HepG2 (cell line): ENCODE measurements at regions not wholly inside any gene's neighbourhood (a gene's known extent, or its start where the extent isn't known, plus 50 kb on each side); places are given as distances from the start of the nearest gene placed in this dataset.

ENCODE experiments used
- ATF5 ChIP-seq: sonication (generic); formaldehyde crosslinking; IDR thresholded peaks from 2 replicates; pipeline ENCODE4 v1.4.0; 2020; ENCODE audit warnings: mild to moderate bottlenecking, low read depth, missing genetic modification reagents
- FOXA3 ChIP-seq: IDR thresholded peaks from 2 replicates; pipeline ENCODE4 v1.6.1; 2016; ENCODE audit warnings: missing genetic modification reagents, missing compliant biosample characterization
- HMG20A ChIP-seq: IDR thresholded peaks from 2 replicates; pipeline ENCODE4 v1.6.1; 2016; ENCODE audit warnings: borderline replicate concordance
- HOXD1 ChIP-seq: sonication (generic); formaldehyde crosslinking; IDR thresholded peaks from 2 replicates; pipeline ENCODE4 v1.5.0; 2020; ENCODE audit warnings: missing genetic modification reagents
- JUND ChIP-seq: sonication (generic); formaldehyde crosslinking; IDR thresholded peaks from 2 replicates; pipeline ENCODE4 v1.8.0; 2022; ENCODE audit warnings: mild to moderate bottlenecking, missing genetic modification reagents
- KDM2A ChIP-seq: sonication (generic); formaldehyde crosslinking; IDR thresholded peaks from 2 replicates; pipeline ENCODE4 v1.4.0; 2020; ENCODE audit warnings: low read depth, missing genetic modification reagents, borderline replicate concordance
- MIER2 ChIP-seq: IDR thresholded peaks from 2 replicates; pipeline ENCODE4 v1.6.1; 2016; ENCODE audit warnings: missing biosample characterization, missing genetic modification reagents
- RFX1 ChIP-seq: fragments of 450-650 bp; IDR thresholded peaks from 2 replicates; pipeline ENCODE4 v1.6.1; 2017
- SMC3 ChIP-seq: IDR thresholded peaks from 2 replicates; pipeline ENCODE4 v1.6.1; 2011; ENCODE audit warnings: low read length, improper control_type of control experiment
- TBX2 ChIP-seq: sonication (generic); formaldehyde crosslinking; IDR thresholded peaks from 2 replicates; pipeline ENCODE4 v1.5.0; 2020; ENCODE audit warnings: missing genetic modification reagents, mild to moderate bottlenecking, borderline replicate concordance
- THAP9 ChIP-seq: sonication (generic); formaldehyde crosslinking; IDR thresholded peaks from 2 replicates; pipeline ENCODE4; 2020; ENCODE audit warnings: missing genetic modification reagents, mild to moderate bottlenecking, borderline replicate concordance
- ZBTB7B ChIP-seq: sonication (generic); formaldehyde crosslinking; IDR thresholded peaks from 2 replicates; pipeline ENCODE4 v1.4.0; 2020; ENCODE audit warnings: missing genetic modification reagents
- TF ChIP-seq, protein P1 (sequence below), 2 experiments: IDR thresholded peaks; 2 replicates each; pipeline ENCODE4 v1.6.1; 2011 to 2012; ENCODE audit warnings: low read length in 2 of 2, borderline replicate concordance in 1 of 2, low read depth in 1 of 2, mild to moderate bottlenecking in 1 of 2, moderate library complexity in 1 of 2
- TF ChIP-seq, protein P2 (sequence below): sonication (generic); formaldehyde crosslinking; IDR thresholded peaks from 2 replicates; pipeline ENCODE4 v1.4.0; 2020; ENCODE audit warnings: missing genetic modification reagents
- TF ChIP-seq, protein P3 (sequence below): sonication (generic); formaldehyde crosslinking; IDR thresholded peaks from 2 replicates; pipeline ENCODE4 v1.5.0; 2020; ENCODE audit warnings: mild to moderate bottlenecking, missing genetic modification reagents

DNA sequence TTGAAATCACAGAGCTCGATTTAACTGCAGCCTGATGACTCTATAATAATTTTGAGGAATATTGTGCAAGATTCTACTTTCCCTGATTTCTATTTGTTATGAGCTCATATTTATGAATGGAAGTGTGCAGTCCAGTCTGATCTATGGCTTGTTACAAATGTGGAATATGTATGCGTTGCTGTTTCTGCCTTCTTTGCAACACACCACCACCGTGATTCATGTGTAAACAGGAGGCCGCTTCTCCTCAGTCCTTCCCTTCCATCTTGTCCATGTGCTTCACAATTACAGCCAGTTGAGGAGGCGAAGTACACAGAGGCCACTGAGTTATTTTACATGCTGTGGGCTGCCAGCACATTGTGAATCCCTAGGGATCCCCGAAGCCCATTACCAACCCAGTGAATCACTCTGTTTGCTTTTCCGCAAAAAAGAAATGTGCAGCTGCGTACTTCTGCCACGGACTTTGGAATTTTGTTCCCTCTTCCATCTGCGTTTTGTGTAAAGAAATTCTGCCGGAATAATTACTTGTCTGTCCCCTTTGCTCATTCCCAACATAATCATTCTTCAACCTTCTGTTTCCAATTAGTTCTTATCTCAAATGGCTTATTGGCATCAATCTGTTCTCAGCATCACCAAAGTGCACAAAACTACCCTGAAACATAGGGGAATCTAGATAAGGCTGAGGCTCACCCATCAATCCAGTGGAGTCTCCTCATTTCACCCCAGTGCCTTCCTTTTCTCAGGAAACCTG lies 551.6 kb upstream of the CITED2 start (continued):
- TF ChIP-seq KDM2A (CRISPR knock-in tag), result 0 out of 2 replicates have a peak, but pooled peaks have one; percentile 44
- TF ChIP-seq JUND (CRISPR knock-in tag), result peak; percentile 69; the same call in 1 of the 2 replicates
- TF ChIP-seq MIER2 (CRISPR knock-in tag), result 0 out of 2 replicates have a peak, but pooled peaks have one; percentile 29
- TF ChIP-seq RFX1, result no peak
- TF ChIP-seq, protein P1, sequence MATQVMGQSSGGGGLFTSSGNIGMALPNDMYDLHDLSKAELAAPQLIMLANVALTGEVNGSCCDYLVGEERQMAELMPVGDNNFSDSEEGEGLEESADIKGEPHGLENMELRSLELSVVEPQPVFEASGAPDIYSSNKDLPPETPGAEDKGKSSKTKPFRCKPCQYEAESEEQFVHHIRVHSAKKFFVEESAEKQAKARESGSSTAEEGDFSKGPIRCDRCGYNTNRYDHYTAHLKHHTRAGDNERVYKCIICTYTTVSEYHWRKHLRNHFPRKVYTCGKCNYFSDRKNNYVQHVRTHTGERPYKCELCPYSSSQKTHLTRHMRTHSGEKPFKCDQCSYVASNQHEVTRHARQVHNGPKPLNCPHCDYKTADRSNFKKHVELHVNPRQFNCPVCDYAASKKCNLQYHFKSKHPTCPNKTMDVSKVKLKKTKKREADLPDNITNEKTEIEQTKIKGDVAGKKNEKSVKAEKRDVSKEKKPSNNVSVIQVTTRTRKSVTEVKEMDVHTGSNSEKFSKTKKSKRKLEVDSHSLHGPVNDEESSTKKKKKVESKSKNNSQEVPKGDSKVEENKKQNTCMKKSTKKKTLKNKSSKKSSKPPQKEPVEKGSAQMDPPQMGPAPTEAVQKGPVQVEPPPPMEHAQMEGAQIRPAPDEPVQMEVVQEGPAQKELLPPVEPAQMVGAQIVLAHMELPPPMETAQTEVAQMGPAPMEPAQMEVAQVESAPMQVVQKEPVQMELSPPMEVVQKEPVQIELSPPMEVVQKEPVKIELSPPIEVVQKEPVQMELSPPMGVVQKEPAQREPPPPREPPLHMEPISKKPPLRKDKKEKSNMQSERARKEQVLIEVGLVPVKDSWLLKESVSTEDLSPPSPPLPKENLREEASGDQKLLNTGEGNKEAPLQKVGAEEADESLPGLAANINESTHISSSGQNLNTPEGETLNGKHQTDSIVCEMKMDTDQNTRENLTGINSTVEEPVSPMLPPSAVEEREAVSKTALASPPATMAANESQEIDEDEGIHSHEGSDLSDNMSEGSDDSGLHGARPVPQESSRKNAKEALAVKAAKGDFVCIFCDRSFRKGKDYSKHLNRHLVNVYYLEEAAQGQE (IDR thresholded peaks at IDR 0.05; ENCODE audit: borderline replicate concordance in 1 of 2, low read depth in 1 of 2, low read length in 2 of 2), result 0 out of 4 replicates have a peak, but pooled peaks of 1 of the 2 experiments have one; percentile 36
- peak; percentile 82; the same call in 1 of the 2 replicates for TF ChIP-seq FOXA3 (CRISPR knock-in tag)
- TF ChIP-seq ATF5 (CRISPR knock-in tag), result no peak
- peak; percentile 35; the same call in 1 of the 2 replicates for TF ChIP-seq TBX2 (CRISPR knock-in tag)
- TF ChIP-seq, protein P2, sequence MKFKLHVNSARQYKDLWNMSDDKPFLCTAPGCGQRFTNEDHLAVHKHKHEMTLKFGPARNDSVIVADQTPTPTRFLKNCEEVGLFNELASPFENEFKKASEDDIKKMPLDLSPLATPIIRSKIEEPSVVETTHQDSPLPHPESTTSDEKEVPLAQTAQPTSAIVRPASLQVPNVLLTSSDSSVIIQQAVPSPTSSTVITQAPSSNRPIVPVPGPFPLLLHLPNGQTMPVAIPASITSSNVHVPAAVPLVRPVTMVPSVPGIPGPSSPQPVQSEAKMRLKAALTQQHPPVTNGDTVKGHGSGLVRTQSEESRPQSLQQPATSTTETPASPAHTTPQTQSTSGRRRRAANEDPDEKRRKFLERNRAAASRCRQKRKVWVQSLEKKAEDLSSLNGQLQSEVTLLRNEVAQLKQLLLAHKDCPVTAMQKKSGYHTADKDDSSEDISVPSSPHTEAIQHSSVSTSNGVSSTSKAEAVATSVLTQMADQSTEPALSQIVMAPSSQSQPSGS, result no peak
- TF ChIP-seq HMG20A (CRISPR knock-in tag), result peak; percentile 69; the same call in 1 of the 2 replicates
- 0 out of 2 replicates have a peak, but pooled peaks have one; percentile 30 for TF ChIP-seq ZBTB7B (CRISPR knock-in tag)
- TF ChIP-seq HOXD1 (CRISPR knock-in tag), result 0 out of 2 replicates have a peak, but pooled peaks have one; percentile 34
- TF ChIP-seq THAP9 (CRISPR knock-in tag), result no peak
- TF ChIP-seq, protein P3, sequence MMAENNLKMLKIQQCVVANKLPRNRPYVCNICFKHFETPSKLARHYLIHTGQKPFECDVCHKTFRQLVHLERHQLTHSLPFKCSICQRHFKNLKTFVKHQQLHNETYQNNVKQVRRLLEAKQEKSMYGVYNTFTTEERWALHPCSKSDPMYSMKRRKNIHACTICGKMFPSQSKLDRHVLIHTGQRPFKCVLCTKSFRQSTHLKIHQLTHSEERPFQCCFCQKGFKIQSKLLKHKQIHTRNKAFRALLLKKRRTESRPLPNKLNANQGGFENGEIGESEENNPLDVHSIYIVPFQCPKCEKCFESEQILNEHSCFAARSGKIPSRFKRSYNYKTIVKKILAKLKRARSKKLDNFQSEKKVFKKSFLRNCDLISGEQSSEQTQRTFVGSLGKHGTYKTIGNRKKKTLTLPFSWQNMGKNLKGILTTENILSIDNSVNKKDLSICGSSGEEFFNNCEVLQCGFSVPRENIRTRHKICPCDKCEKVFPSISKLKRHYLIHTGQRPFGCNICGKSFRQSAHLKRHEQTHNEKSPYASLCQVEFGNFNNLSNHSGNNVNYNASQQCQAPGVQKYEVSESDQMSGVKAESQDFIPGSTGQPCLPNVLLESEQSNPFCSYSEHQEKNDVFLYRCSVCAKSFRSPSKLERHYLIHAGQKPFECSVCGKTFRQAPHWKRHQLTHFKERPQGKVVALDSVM (CRISPR knock-in tag), result peak; percentile 36; the same call in 1 of the 2 replicates
- peak; percentile 2; the same call in 1 of the 2 replicates for TF ChIP-seq SMC3
